SHP77 treated with DMSO at 0.1 percent for 48 hours (cell line): ENCODE measurements at regions not wholly inside any gene's neighbourhood (a gene's known extent, or its start where the extent isn't known, plus 50 kb on each side); places are given as distances from the start of the nearest gene placed in this dataset.

Experiments
- DNase-seq: peaks from one replicate; lab custom pipeline; 2025; lab: John Stamatoyannopoulos, UW

DNA sequence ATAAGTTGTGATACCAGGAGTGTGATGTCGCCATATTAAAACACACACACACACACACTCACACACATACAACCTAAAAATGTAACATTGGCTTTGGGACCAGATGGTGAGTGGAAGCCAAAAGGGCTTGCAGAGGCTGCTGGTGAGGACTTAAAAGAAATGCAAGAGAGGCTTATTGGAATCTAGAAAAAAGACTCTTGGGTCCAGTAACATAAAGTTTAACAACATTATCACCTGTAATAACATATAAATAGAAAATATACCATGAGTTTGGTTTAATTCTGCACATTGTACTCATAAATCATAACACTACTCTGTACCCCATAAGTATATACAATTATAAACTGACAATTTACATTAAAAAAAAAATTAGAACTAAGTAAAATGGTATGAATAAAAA is 74.4 kb upstream of the MYCN start:
- no peak for DNase-seq

- DNase-seq = no peak
These were observed 73.7 kb upstream of the MYCN start for GRCh38 chr2:15866563-15867193.

- no peak for DNase-seq
These were observed 72.9 kb upstream of the MYCN start for GRCh38 chr2:15867194-15868171.

DNA sequence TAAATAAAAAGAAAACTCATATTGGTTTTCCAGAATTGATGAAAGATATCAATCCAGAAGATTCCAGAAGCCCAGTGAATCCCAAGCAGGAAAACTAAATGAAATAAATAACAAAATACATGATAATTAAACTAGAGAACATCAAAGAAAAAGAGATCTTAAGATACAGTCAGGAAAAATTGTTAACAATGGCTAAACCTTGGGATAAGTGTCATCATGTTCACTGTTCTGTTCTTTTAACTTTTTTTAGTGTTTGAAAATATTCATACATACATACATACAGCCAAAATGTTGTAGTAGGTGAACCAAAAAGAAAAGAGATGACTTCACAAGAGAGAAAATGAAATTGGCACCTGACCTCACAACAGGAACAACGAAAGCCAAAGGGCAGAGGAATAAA is 72.2 kb upstream of the MYCN start:
- DNase-seq = no peak

DNA sequence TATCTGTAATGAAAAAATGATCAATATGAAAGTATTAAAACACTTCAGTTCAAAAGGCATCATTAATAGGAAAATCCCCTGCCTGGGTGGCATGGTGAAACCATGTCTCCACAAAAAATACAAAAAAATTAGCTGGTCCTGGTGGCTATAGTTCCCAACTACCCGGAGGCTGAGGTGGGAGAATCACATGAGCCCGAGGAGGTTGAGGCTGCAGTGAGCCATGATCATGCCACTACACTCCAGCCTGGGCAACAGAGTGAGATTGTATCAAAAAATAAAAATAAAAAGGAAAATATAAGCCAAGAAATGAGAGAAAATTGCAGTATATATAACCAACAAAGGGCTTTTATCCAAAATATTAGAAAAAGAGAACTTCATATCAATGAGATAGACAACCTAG is 71.6 kb upstream of the MYCN start:
- no peak for DNase-seq

GRCh38 chr2:15869396-15869795 is 71.0 kb upstream of the MYCN start:
- DNase-seq = no peak

GRCh38 chr2:15869871-15870270 is 70.5 kb upstream of the MYCN start:
- DNase-seq = no peak

DNA sequence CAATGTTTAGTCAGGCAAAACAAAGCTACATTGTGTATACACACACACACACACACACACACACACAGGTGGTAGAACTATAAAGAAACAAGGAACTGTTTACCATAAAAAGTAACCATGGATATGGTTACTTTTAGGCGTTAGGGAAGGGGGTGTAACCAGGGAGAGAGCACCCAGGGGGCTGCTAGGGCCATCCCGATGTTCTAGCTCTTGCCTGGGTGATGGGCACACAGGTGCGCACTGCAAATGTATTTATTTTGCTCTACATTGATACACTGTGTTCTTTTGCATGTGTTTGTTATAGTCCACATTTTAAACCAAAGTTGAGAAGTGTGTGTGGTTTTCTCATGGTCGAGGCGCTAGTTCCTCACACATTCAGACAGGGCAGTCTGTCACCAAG is 69.8 kb upstream of the MYCN start:
- no peak for DNase-seq

DNA sequence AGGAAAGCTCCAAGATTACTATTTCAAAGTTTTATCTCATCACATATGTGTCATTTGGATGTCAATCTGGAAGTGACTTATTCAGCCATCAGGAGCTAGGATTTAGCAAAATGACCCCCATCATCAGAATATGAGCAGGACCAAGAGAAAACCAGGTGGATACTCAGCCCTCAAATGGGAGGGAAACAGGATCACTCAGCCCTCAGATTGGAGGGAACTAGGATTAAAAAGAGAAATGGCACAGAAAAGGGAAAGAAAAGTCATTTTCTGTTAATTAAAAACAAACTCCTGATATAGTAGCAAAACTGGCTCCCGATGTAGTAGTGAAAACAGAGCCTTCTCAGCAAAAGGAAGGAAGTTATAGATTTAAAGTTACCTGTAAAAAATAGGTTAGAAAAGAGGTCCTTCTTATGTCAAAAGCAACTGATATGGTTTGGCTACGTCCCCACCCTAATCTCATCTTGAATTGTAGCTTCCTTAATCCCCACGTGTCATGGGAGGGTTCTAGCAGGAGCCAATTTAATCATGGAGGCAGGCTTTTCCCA is 69.0 kb upstream of the MYCN start:
- DNase-seq = no peak

DNA sequence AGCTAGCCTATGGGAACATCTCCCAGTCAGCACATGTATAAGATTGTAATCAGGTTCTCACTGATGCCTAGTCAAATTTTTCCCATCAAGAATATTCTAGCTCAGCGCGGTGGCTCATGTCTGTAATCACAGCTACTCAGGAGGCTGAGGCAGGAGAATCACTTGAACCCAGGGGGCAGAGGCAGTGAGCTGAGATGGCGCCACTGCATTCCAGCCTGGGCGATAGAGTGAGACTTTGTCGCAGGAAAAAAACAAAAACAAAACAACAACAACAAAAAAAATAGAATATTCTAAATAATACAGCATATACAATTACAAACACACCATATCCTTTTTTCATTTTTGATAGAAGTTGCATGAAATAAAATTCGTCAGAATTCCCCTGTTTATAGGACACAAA is 67.5 kb upstream of the MYCN start:
- DNase-seq = no peak

GRCh38 chr2:15874321-15874720 is 66.0 kb upstream of the MYCN start:
- DNase-seq = no peak

- DNase-seq = no peak
These were observed 65.2 kb upstream of the MYCN start for GRCh38 chr2:15874854-15875804.

GRCh38 chr2:15875969-15876705 is 64.2 kb upstream of the MYCN start:
- no peak for DNase-seq

DNA sequence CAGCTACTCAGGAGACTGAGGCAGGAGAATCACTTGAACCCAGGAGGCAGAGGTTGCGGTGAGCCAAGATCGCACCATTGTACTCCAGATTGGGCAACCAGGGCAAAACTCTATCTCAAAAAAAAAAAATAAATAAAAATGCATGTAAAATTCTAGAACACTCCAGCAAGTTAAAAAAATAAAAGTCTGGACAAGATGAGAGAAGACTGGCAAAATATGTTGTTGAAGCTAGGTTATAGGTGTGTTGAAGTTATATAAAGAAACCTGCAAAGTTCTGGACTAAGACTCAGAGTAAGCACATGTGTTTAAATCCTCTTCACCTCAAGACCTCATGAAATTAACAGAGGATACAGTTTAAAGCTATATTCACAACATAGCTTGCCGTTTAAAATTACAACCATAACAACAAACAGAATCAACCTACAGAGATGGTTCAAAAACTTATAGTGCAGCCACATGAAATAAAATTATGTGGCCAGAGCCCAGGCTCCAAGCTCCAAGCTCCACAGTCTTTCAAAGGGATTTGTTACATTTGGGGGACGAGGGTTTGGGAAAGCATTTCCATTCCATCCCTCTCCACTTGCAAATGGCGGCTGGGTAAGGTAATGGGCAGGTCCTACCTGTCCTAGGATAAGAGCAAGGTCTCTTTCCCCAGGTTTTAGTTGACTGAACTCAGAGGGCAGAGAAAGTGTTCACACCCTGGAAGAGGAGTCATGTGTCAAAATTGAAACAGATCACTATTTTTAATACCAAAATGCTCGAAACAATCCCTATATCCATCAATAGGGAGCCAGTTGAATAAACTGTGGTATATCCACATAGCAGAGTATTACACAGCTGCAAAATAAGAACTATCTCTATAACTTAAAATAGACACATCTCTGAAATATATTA is 59.9 kb upstream of the MYCN start:
- DNase-seq = no peak

DNA sequence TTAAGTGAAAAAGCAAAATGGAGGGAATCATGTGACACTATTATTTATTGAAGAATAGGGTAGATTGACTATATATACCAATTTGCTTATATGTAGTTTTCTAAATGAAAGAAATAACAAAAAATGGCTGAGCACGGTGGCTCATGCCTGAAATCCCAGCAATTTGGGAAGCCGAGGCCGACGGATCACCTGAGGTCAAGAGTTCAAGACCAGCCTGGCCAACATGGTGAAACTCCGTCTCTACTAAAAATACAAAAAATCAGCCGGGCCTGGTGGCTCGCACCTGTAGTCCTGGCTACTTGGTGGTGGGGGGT is 59.3 kb upstream of the MYCN start:
- no peak for DNase-seq

DNA sequence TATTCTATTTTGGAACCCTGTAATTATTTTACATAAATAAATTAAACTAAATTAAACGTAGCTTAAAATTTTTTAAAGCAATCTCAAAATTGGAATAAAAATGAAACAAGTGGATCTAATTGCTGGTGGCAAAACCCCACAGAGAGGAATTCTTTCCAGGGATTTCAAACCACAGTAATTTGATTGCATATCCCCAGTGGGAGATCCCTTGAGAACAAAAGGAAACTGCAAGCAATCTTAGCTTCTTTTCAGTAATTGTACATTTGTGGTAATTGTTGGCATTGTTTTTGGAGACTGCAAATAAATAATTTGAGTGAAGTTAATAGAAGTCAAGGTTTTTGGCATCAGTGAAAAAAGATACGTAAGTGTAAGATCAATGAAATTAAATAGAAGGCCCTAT is 58.7 kb upstream of the MYCN start:
- no peak for DNase-seq

DNA sequence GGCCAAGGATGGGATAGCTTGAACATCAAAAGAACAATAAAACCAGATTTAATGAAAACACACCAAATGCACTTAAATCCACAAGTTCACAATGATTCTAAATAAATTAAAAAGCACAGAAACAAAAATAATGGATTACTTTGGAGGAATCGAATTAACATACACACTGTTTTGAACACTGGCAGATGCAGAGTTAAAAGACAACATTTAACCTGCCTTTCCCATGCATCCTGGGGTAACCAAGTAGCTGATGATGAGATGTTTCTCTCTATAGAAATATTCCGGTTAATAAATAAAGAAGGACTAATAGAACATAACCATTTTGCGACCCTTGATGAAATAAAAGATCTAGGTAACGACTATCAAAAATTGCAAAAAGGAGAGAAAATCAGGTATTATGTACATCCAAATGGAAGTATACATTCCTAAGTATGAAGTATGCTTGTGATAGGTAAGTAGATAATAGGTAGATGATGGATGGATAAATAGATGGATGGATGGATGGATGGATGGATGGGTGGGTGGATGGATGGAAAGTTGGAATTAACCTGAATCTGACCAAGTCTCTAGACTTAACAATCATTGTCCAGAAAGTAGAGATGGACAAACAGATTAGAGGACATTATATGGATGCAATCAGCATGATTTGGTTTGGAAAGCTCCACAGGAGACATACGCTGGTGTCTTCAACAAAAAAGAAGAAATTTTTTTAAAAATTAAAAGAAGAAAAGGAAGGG is 57.4 kb upstream of the MYCN start:
- DNase-seq = no peak

DNA sequence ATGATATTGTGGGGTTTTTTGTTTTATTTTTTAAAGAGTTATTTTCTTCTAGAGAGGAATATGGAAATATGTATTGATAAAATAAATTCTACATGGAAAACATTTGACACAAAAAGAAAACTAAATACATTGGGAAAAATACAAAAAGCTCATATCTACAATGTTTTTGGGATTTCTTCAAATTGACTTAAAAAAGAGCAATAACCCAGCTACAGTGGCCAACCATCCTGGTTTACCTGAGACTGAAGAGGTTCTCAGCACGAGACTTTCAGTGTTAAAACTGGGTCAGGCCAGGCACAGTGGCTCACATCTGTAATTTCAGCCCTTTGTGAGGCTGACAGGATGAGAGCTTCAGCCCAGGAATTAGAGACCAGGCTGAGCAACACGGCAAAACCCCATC is 56.7 kb upstream of the MYCN start:
- no peak for DNase-seq

GRCh38 chr2:15884790-15885189 is 55.6 kb upstream of the MYCN start:
- no peak for DNase-seq

GRCh38 chr2:15886231-15886630 is 54.1 kb upstream of the MYCN start:
- no peak for DNase-seq
